Calu3 (cell line): ENCODE measurements at regions not wholly inside any gene's neighbourhood (a gene's known extent, or its start where the extent isn't known, plus 50 kb on each side); places are given as distances from the start of the nearest gene placed in this dataset.

Experiments
- BruUV-seq: library from RNA; stranded (reverse); fragments of 400-500 nt; replicated peaks from 2 replicates; lab custom pipeline; 2021; lab: Mats Ljungman, UMichigan
- CTCF ChIA-PET: fragments of 300-600 bp; sonication (Branson Sonifier 250); formaldehyde crosslinking; loops from one replicate; lab custom pipeline; 2022; ENCODE audit warnings: antibody characterized with exemption; lab: Charles Lee
- DNase-seq: peaks from one replicate; pipeline ENCODE4 v3.0.0; 2022
- H3K27ac Mint-ChIP-seq: one replicate; pipeline ENCODE4 v1.8.0; 2022; ENCODE audit warnings: mixed read lengths; ENCODE audit not compliant: unreplicated experiment
- H3K27me3 Mint-ChIP-seq: one replicate; pipeline ENCODE4 v1.8.0; 2022; ENCODE audit warnings: mixed read lengths; ENCODE audit not compliant: unreplicated experiment
- H3K36me3 Mint-ChIP-seq: one replicate; pipeline ENCODE4 v1.8.0; 2022; ENCODE audit warnings: mild to moderate bottlenecking, moderate library complexity, mixed read lengths; ENCODE audit not compliant: insufficient read depth, unreplicated experiment
- H3K4me1 Mint-ChIP-seq: one replicate; pipeline ENCODE4 v1.8.0; 2022; ENCODE audit warnings: mild to moderate bottlenecking, low read depth, mixed read lengths; ENCODE audit not compliant: unreplicated experiment
- H3K4me3 Mint-ChIP-seq: one replicate; pipeline ENCODE4 v1.8.0; 2022; ENCODE audit warnings: mild to moderate bottlenecking, low read depth, moderate library complexity, mixed read lengths; ENCODE audit not compliant: unreplicated experiment
- H3K9me3 Mint-ChIP-seq: one replicate; pipeline ENCODE4 v1.8.0; 2022; ENCODE audit warnings: low read depth, mixed read lengths; ENCODE audit not compliant: unreplicated experiment
- CTCF ChIP-seq: fragments of 200-600 bp; IDR thresholded peaks from one replicate; pipeline ENCODE4 v1.8.0; 2022; ENCODE audit warnings: antibody characterized with exemption; ENCODE audit not compliant: unreplicated experiment
- intact Hi-C: fragments of 100-400 bp; cut with micrococcal nuclease; formaldehyde crosslinking; loops from one replicate; pipeline ENCODE4 v1.10.0; 2022; ENCODE audit not compliant: unreplicated experiment

DNA sequence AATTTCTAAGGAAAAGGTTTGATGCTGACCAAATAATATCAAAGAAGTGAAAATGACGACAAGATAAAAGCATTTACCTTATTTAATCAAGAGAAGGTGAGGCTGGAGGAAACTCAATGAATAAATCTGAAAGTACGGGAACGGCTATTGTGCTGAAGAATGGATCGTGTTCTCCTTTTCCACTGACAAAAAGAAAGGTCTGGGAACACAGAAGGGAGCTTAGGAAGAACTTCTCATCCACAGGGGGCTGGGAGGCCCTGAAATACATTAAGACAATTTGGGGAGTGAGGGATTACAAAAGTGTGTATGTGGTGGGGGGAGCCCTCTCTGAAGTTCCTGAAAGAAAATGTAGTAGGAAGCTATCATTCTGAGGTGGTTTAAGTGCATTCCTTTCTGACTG, 582.3 kb downstream of the SLC4A3 start:
- no peak for TF ChIP-seq CTCF
- H3K36me3 Mint-ChIP-seq = no peaks in the 10 kb centered on the region
- CTCF ChIA-PET = interaction anchor here (0.6 kb wide), 1 partner anchor 10 kb away, joined by 5 read pairs; no protein-coding TSS in a partner anchor

GRCh38 chr2:220212296-220213080, 585.1 kb downstream of the SLC4A3 start:
- H3K27me3 Mint-ChIP-seq = no peaks in the 10 kb centered on the region

More for the DNA sequence above, 582.3 kb downstream of the SLC4A3 start:
- intact Hi-C loops = no loop called here
- Mint-ChIP-seq H3K27ac (no peak overlapping the region), H3K27me3 (no peaks in the 10 kb centered on the region), H3K4me3 (no peak overlapping the region), H3K4me1 (peaks cover 14% of the 10 kb centered on the region), H3K9me3 (no peaks in the 10 kb centered on the region)
- BruUV-seq = no TSS peak
- no peak for DNase-seq

DNA sequence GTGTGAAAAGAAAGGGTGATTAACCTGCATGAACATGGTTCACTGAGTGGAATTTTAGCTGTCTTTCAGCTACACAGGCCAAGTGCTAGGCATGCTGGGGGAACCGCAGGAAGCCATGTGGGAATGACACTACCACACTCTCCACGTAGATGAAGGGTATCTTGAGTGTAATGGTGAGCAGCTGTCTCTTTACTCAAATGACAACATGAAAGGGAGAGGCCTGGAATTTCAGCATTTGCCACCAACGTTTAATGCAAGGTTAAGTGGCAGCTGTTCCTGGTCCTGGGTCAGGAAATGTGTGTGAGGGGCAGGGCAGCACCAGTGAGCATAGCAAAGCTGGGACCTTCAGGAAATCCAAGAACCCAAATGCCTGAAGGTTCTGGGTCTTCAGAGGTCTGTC, 588.4 kb downstream of the SLC4A3 start:
- H3K27me3 Mint-ChIP-seq = no peaks in the 10 kb centered on the region
- CTCF ChIA-PET = no interaction called here
- intact Hi-C loops = no loop called here
- BruUV-seq = no TSS peak
- no peak for TF ChIP-seq CTCF
- no peak for DNase-seq
- H3K4me3 Mint-ChIP-seq = no peak overlapping the region
- peaks cover 10% of the 10 kb centered on the region for H3K4me1 Mint-ChIP-seq
- no peaks in the 10 kb centered on the region for H3K9me3 Mint-ChIP-seq
- H3K27ac Mint-ChIP-seq = no peak overlapping the region
- no peaks in the 10 kb centered on the region for H3K36me3 Mint-ChIP-seq

More at GRCh38 chr2:220212296-220213080, 585.1 kb downstream of the SLC4A3 start:
- H3K36me3 Mint-ChIP-seq = no peaks in the 10 kb centered on the region
- no peak for DNase-seq
- no peak overlapping the region for H3K27ac Mint-ChIP-seq
- peaks cover 14% of the 10 kb centered on the region for H3K4me1 Mint-ChIP-seq
- no peaks in the 10 kb centered on the region for H3K9me3 Mint-ChIP-seq
- no peak overlapping the region for H3K4me3 Mint-ChIP-seq
- intact Hi-C loops = no loop called here
- CTCF ChIA-PET = no interaction called here
- no peak for TF ChIP-seq CTCF
- BruUV-seq = no TSS peak

DNA sequence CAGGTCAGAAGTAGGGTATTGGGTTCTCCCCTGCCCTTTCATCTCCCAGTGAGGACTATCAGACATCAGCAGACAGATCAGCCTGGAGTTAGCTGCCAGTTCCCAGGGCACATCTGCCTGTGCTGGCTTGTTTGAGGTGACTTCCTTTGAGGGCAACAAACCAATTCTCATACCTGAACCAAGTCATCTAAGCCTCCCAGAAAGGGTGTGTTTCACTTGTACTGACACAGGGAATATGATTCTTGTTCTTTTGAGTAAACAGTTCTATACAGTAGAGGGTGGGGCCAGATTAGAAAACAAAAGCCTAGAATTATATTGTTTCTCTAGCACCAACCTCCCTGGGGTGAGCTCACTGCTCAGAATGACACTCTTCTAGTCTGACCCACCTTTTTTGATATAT, 591.9 kb downstream of the SLC4A3 start:
- H3K27me3 Mint-ChIP-seq = no peaks in the 10 kb centered on the region
- no peaks in the 10 kb centered on the region for H3K9me3 Mint-ChIP-seq
- no peaks in the 10 kb centered on the region for H3K36me3 Mint-ChIP-seq
- H3K4me1 Mint-ChIP-seq = peaks cover 11% of the 10 kb centered on the region
- intact Hi-C loops = no loop called here
- no TSS peak for BruUV-seq
- no peak overlapping the region for H3K27ac Mint-ChIP-seq
- CTCF ChIA-PET = interaction anchor here (0.5 kb wide), 1 partner anchor 10 kb away, joined by 5 read pairs; no protein-coding TSS in a partner anchor
- no peak overlapping the region for H3K4me3 Mint-ChIP-seq
- TF ChIP-seq CTCF = no peak
- DNase-seq = no peak
